GM12873 (cell line): ENCODE measurements at regions not wholly inside any gene's neighbourhood (a gene's known extent, or its start where the extent isn't known, plus 50 kb on each side); places are given as distances from the start of the nearest gene placed in this dataset.

Experiments used
- CTCF ChIP-seq: IDR thresholded peaks from 2 replicates; pipeline ENCODE4 v1.5.1; 2012; ENCODE audit warnings: low read depth, mild to moderate bottlenecking, moderate library complexity, low read length, control low read depth; ENCODE audit not compliant: insufficient read depth; ENCODE audit errors: missing control alignments

- TF ChIP-seq CTCF, result no peak
These were observed 147.2 kb upstream of the SPATS2L start for GRCh38 chr2:200159357-200159707.

DNA sequence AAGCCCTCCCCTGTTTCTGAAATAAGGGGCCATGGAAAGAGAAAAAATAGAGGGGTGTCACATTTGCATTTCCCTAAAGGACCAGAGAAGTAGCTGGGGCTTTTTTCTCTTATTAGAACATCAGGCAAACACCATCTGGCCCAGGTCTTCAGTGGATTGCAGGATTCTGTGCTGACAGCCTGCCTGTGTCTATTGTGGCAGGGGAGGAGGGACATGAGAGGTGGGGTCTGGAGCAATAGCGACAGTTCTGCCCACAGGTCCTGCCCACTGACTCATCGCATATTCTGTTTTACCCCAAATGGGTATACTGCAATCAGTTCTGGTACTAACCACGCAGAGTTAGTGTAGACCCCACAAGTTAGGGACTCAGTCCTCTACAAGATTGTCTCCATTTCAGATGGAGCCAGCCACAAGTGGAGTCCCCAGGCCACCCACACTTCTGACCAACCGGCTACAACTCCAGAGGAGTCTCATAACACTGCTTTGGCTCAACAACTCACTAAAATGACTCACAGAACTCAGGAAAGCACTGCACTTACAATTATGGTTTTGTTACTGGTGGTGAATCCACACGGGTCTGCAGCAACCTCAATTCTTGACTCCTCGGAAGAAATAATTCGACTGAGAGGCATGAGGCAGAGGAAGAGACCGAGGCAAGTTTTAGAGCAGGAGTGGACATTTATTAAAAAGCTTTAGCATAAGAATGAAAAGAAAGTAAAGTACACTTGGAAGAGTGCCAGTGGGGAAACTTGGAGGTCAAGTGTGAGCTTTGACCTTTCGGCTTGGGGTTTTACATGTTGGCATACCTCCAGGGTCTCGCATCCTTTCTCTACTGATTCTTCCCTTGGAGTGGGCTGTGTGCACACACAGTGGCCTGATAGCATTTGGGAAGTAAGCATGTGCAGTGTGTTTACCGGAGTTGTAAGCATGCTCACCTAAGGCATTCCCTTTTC is 146.4 kb upstream of the SPATS2L start:
- no peak for TF ChIP-seq CTCF

DNA sequence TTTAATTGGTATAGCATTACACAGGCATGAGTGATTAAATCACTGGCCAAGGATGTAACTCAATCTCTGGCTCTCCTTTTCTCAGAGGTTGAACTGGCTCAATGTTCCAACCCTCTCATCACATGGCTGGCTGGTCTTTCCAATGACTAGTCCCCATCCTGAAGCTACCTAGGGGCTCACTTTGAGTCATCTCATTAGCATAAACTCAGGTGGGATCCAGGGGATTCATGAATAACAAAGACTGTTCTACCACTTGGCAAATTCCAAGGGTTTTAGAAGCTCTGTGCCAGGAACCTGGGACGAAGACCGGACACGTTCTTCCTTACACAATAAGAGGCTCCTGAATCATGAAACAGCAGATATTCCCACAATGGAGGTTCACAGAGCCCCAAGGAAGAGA is 145.0 kb upstream of the SPATS2L start:
- TF ChIP-seq CTCF, result no peak

GRCh38 chr2:200165687-200166086 is 140.8 kb upstream of the SPATS2L start:
- TF ChIP-seq CTCF, result no peak

GRCh38 chr2:200168641-200169555 is 137.6 kb upstream of the SPATS2L start:
- no peak for TF ChIP-seq CTCF

DNA sequence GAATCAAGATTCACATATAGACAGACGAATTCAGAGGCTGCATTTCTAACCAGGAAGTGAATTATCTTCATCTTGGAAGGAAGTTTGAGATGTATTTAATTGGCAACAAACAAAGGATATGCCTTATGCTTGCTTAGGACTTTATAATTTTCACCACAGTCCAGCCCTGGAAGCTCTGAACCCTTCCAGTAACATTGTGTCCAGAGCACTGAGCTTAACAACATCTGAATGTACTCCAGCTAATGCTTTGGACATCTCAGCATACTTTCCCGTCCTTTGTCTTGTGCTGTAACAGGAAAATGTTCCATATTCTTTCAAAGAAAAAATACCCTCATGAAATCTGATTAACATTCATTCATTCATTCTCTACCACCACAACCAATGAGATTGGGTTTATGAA is 136.3 kb upstream of the SPATS2L start:
- TF ChIP-seq CTCF, result no peak
